Vagina (tissue), 2 donors: ENCODE measurements at regions not wholly inside any gene's neighbourhood (a gene's known extent, or its start where the extent isn't known, plus 50 kb on each side); places are given as distances from the start of the nearest gene placed in this dataset.

Source experiments
- CTCF ChIP-seq, 3 experiments: fragments of 450-650 bp in 2 of 3; fragments of 200-600 bp in 1 of 3; sonication (generic) in 1 of 3; IDR thresholded peaks; one replicate each; pipeline ENCODE4 v1.5.1; 2017 to 2019; ENCODE audit warnings: antibody characterized with exemption in 3 of 3, mild to moderate bottlenecking in 2 of 3, moderate library complexity in 2 of 3
- POLR2A ChIP-seq, 2 donors: fragments of 450-650 bp; IDR thresholded peaks; one replicate each; pipeline ENCODE4 v1.6.1; 2017; ENCODE audit warnings: antibody characterized with exemption in 2 of 2, mild to moderate bottlenecking in 2 of 2, moderate library complexity in 2 of 2
- POLR2AphosphoS5 ChIP-seq, 2 donors: sonication (generic); formaldehyde crosslinking; IDR thresholded peaks; one replicate each; pipeline ENCODE4 v1.9.0; 2017; ENCODE audit warnings: antibody characterized with exemption in 2 of 2, mild to moderate bottlenecking in 2 of 2, low read depth in 1 of 2; ENCODE audit not compliant: insufficient read depth in 1 of 2

- TF ChIP-seq CTCF (IDR thresholded peaks at IDR 0.05) (no peak), POLR2AphosphoS5 (IDR thresholded peaks at IDR 0.05; ENCODE audit: insufficient read depth in 1 of 2, low read depth in 1 of 2) (no peak), POLR2A (IDR thresholded peaks at IDR 0.05) (no peak)
Measured at GRCh38 chr2:156817430-156817829, 381.3 kb downstream of the GPD2 start.
